GM18502 (cell line): ENCODE measurements at regions not wholly inside any gene's neighbourhood (a gene's known extent, or its start where the extent isn't known, plus 50 kb on each side); places are given as distances from the start of the nearest gene placed in this dataset.
"Not testable (repeated sequence)": the region's sequence is repeated elsewhere in the genome, so short reads cannot be mapped to it uniquely, and the experiment has no call there.

ENCODE experiments used
- ATAC-seq: cut with Tn5 transposase; IDR thresholded peaks from one replicate; pipeline ENCODE4 v1.9.1; 2021; ENCODE audit warnings: mild to moderate bottlenecking; ENCODE audit not compliant: unreplicated experiment, poor library complexity

GRCh38 chr22:48997605-48998004, 830.1 kb downstream of the BRD1 start:
- ATAC-seq = not testable (repeated sequence)

- no peak for ATAC-seq
Observed at GRCh38 chr22:48993655-48994054, 834.0 kb downstream of the BRD1 start.

GRCh38 chr22:48984639-48985038, 843.0 kb downstream of the BRD1 start:
- no peak for ATAC-seq

GRCh38 chr22:48982321-48982905, 845.3 kb downstream of the BRD1 start:
- no peak for ATAC-seq

- ATAC-seq = no peak
Observed at GRCh38 chr22:48981371-48982061, 846.2 kb downstream of the BRD1 start.

- no peak for ATAC-seq
Observed at GRCh38 chr22:48980918-48981317, 846.8 kb downstream of the BRD1 start.

- no peak for ATAC-seq
Observed at GRCh38 chr22:48980409-48980808, 847.3 kb downstream of the BRD1 start.

- ATAC-seq = no peak
Observed at GRCh38 chr22:48979482-48979881, 848.2 kb downstream of the BRD1 start.

GRCh38 chr22:48976556-48977535, 850.8 kb downstream of the BRD1 start:
- no peak for ATAC-seq

- no peak for ATAC-seq
Observed at GRCh38 chr22:48975886-48976285, 851.8 kb downstream of the BRD1 start.

GRCh38 chr22:48975316-48975741, 852.3 kb downstream of the BRD1 start:
- ATAC-seq = no peak

GRCh38 chr22:48974443-48975315, 853.0 kb downstream of the BRD1 start:
- ATAC-seq = no peak

- no peak for ATAC-seq
Observed at GRCh38 chr22:48973694-48974041, 854.0 kb downstream of the BRD1 start.

GRCh38 chr22:48972979-48973693, 854.5 kb downstream of the BRD1 start:
- ATAC-seq = no peak

GRCh38 chr22:48968201-48968959, 859.3 kb downstream of the BRD1 start:
- no peak for ATAC-seq

- no peak for ATAC-seq
Observed at GRCh38 chr22:48963405-48963804, 864.3 kb downstream of the BRD1 start.

- ATAC-seq = no peak
Observed at GRCh38 chr22:48961705-48962104, 866.0 kb downstream of the BRD1 start.

- no peak for ATAC-seq
Observed at GRCh38 chr22:48960980-48961660, 866.6 kb downstream of the BRD1 start.
